K562 (cell line): ENCODE measurements at regions not wholly inside any gene's neighbourhood (a gene's known extent, or its start where the extent isn't known, plus 50 kb on each side); places are given as distances from the start of the nearest gene placed in this dataset.

Experiments used
- ATAC-seq: fragments of 200-7000 bp; cut with Tn5 transposase; 3 replicates; pipeline ENCODE4 v1.9.1; 2020; ENCODE audit warnings: moderate library complexity
- BruUV-seq: library from RNA; stranded (reverse); fragments of 400-500 nt; replicated peaks from 2 replicates; lab custom pipeline; 2021; lab: Mats Ljungman, UMichigan
- CTCF ChIA-PET: fragments of 300-600 bp; formaldehyde crosslinking; extraction: SDS; loops from one replicate; lab custom pipeline; 2021; ENCODE audit warnings: low intra/inter-chr PET ratio; lab: Yijun Ruan, JAX
- POLR2A ChIA-PET: fragments of 300-600, 350-650 bp; sonication (Branson Sonifier 250); formaldehyde crosslinking; extraction: SDS; loops from one replicate; lab custom pipeline; 2021; ENCODE audit warnings: antibody characterized with exemption, inconsistent platforms; lab: Yijun Ruan, JAX
- DNase-seq, 4 experiments: peaks; one replicate each; pipeline versions ENCODE4 v3.0.0 to v3.0.0-alpha.2; 2011 to 2018; ENCODE audit warnings: low spot score in 3 of 4, mixed read lengths in 3 of 4; ENCODE audit errors: extremely low read depth in 1 of 4
- FAIRE-seq: peaks from 2 replicates; lab custom pipeline; 2011; peaks lifted over from hg19 to GRCh38; lab: Jason Lieb, UNC
- H2AFZ ChIP-seq: 2 replicates; pipeline ENCODE4 v1.6.0; 2011; ENCODE audit warnings: low read depth, low read length, control low read depth, inconsistent platforms
- H3K27ac ChIP-seq: fragments of 200-600 bp; 3 replicates; pipeline ENCODE4 v1.8.0; 2011; ENCODE audit warnings: low read depth, mild to moderate bottlenecking, control low read depth, inconsistent platforms, low read length, moderate library complexity, mixed read lengths; ENCODE audit errors: extremely low read depth
- H3K27me3 ChIP-seq, 2 experiments: fragments of 300-600 bp in 1 of 2; 2 replicates in 1 of 2; 3 replicates in 1 of 2; pipeline versions ENCODE4 v1.6.0 to v1.8.0; 2011; ENCODE audit warnings: inconsistent platforms in 2 of 2, low read length in 2 of 2, mild to moderate bottlenecking in 1 of 2, mixed read lengths in 1 of 2, moderate library complexity in 1 of 2; ENCODE audit not compliant: control insufficient read depth in 2 of 2, insufficient read depth in 2 of 2
- H3K36me3 ChIP-seq: fragments of 300-600 bp; 3 replicates; pipeline ENCODE4 v1.8.0; 2011; ENCODE audit warnings: mild to moderate bottlenecking, low read length, inconsistent platforms; ENCODE audit not compliant: control insufficient read depth, insufficient read depth
- H3K4me1 ChIP-seq, 2 experiments: fragments of 200-600 bp in 1 of 2; replicated peaks in 1 of 2; 2 replicates in 1 of 2; 3 replicates in 1 of 2; pipeline versions ENCODE4 v1.5.1 to v1.8.0; 2011; ENCODE audit warnings: inconsistent platforms in 2 of 2, low read length in 2 of 2, mild to moderate bottlenecking in 1 of 2, mixed read lengths in 1 of 2, moderate library complexity in 1 of 2; ENCODE audit not compliant: control insufficient read depth in 2 of 2, insufficient read depth in 2 of 2
- H3K4me2 ChIP-seq: 2 replicates; pipeline ENCODE4 v1.6.1; 2011; ENCODE audit warnings: low read length, control low read depth, inconsistent platforms, mixed read lengths; ENCODE audit not compliant: insufficient read depth
- H3K4me3 ChIP-seq: fragments of 200-600 bp; sonication (generic), shearing (Covaris generic); 2 replicates; pipeline ENCODE4 v1.5.1; 2016; ENCODE audit warnings: control low read depth, inconsistent platforms
- H3K79me2 ChIP-seq: fragments of 200-600 bp; 3 replicates; pipeline ENCODE4 v1.8.0; 2011; ENCODE audit warnings: low read length, inconsistent platforms; ENCODE audit not compliant: control insufficient read depth, insufficient read depth
- H3K9ac ChIP-seq, 2 experiments: 2 replicates each; pipeline versions ENCODE4 v1.6.0 to v1.6.1; 2011; ENCODE audit warnings: low read depth in 2 of 2, low read length in 2 of 2, control low read depth in 1 of 2, inconsistent platforms in 1 of 2, mild to moderate bottlenecking in 1 of 2, mixed read lengths in 1 of 2; ENCODE audit not compliant: insufficient read depth in 1 of 2
- H3K9me1 ChIP-seq: one replicate; pipeline ENCODE4 v1.6.0; 2011; ENCODE audit warnings: inconsistent platforms, mild to moderate bottlenecking, low read length, moderate library complexity; ENCODE audit not compliant: control insufficient read depth, insufficient read depth
- H3K9me3 ChIP-seq: replicated peaks from 2 replicates; pipeline ENCODE4 v1.5.1; 2011; ENCODE audit warnings: low read depth, low read length, inconsistent platforms; ENCODE audit not compliant: control insufficient read depth, insufficient read depth
- H4K20me1 ChIP-seq: replicated peaks from 2 replicates; pipeline ENCODE4 v1.6.1; 2011; ENCODE audit warnings: low read length, inconsistent platforms, mixed read lengths; ENCODE audit not compliant: control insufficient read depth, insufficient read depth
- ARID2 ChIP-seq: fragments of 450-650 bp; IDR thresholded peaks from 2 replicates; pipeline ENCODE4 v1.6.1; 2017; ENCODE audit warnings: antibody characterized with exemption, mild to moderate bottlenecking
- ATF1 ChIP-seq, 2 experiments: fragments of 450-650 bp in 1 of 2; IDR thresholded peaks; 2 replicates each; pipeline ENCODE4 v1.6.1; 2016; ENCODE audit warnings: missing compliant biosample characterization in 1 of 2, missing genetic modification characterization in 1 of 2
- MAFF ChIP-seq: IDR thresholded peaks from 2 replicates; pipeline ENCODE4 v1.6.1; 2012; ENCODE audit warnings: low read length, improper control_type of control experiment
- MECOM ChIP-seq: fragments of 250-450 bp; sonication (Bioruptor Pico); IDR thresholded peaks from 2 replicates; pipeline ENCODE4 v1.8.0; 2022; ENCODE audit warnings: inconsistent platforms
- NCOA4 ChIP-seq: fragments of 450-650 bp; IDR thresholded peaks from 2 replicates; pipeline ENCODE4 v1.6.1; 2018; ENCODE audit warnings: mild to moderate bottlenecking; ENCODE audit not compliant: partially characterized antibody
- NFRKB ChIP-seq: fragments of 450-650 bp; IDR thresholded peaks from 2 replicates; pipeline ENCODE4 v1.6.1; 2016; ENCODE audit warnings: low read depth
- NR1H2 ChIP-seq: sonication (generic); formaldehyde crosslinking; IDR thresholded peaks from 2 replicates; pipeline ENCODE4 v1.4.0; 2020; ENCODE audit warnings: mild to moderate bottlenecking, missing genetic modification reagents
- SIN3B ChIP-seq: fragments of 450-650 bp; IDR thresholded peaks from 2 replicates; pipeline ENCODE4 v1.6.1; 2017; ENCODE audit warnings: low read depth, mild to moderate bottlenecking, moderate library complexity
- SMARCA5 ChIP-seq: fragments of 450-650 bp; IDR thresholded peaks from 2 replicates; pipeline ENCODE4 v1.6.1; 2016
- TEAD2 ChIP-seq: fragments of 450-650 bp; IDR thresholded peaks from 2 replicates; pipeline ENCODE4 v1.6.1; 2016; ENCODE audit warnings: missing genetic modification characterization, control low read depth, missing compliant biosample characterization
- ZNF583 ChIP-seq: fragments of 250-450 bp; sonication (Bioruptor Pico); IDR thresholded peaks from 2 replicates; pipeline ENCODE4 v1.4.0; 2020
- ZNF830 ChIP-seq: fragments of 250-450 bp; sonication (Bioruptor Pico); IDR thresholded peaks from 2 replicates; pipeline ENCODE4 v1.5.0; 2021; ENCODE audit warnings: mild to moderate bottlenecking
- WGBS: fragments of 100-300 bp; shearing (Covaris generic); methylation state at CpG from one replicate; pipeline ENCODE4 v1.1.6; 2016; ENCODE audit warnings: low coverage, mixed read lengths; ENCODE audit not compliant: insufficient coverage; ENCODE audit errors: missing lambda C conversion rate; 5-methylcytosine and 5-hydroxymethylcytosine counted together
- in situ Hi-C: fragments of 300-500 bp; cut with MboI; formaldehyde crosslinking; loops from 4 replicates; pipeline ENCODE4 v1.15.0; 2018; ENCODE audit warnings: inconsistent platforms, mixed read lengths
- intact Hi-C: fragments of 100-400 bp; cut with micrococcal nuclease; formaldehyde crosslinking; loops from 2 replicates; pipeline ENCODE4 v1.14.2; 2022
- TF ChIP-seq, protein P1 (sequence below), 2 experiments: fragments of 450-650 bp; formaldehyde crosslinking in 1 of 2; IDR thresholded peaks; 2 replicates each; pipeline versions ENCODE4 v1.4.0 to v1.6.1; 2014 to 2020; ENCODE audit warnings: mild to moderate bottlenecking in 2 of 2, borderline replicate concordance in 1 of 2, low read depth in 1 of 2

DNA sequence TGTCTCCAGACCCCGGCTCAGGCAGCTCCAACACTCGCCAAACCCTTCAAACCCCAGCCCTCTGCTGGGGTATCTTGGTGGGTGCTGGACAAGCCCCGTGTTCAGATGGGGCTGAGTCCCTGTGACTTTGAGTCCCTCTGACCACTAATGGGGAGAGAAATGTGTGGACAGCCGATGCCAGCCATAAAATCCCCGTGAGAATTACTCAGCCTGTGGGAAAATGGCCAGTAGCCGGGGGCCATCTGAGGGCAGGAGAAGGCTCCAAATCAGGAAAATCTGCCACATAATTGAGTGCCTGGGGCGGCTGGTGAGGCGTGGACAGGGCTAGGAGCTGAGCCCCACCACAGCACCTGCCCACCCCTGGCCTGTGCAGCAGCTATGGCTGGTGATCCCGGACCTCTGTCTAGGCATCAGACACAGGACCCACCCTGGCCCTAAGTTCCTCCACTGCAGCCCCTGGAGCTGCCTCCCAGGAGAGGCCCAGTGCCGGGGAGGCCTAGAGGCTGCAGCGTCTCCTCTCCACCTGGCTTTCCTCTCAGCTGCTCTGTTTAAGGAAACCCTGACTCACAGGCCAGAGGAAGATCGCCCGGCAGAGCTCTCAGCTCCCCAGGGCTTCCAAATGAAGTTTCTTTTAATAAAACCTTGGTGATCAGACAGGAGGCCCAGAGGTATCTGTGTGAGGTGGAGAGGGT, 53.7 kb upstream of the SLCO4A1 start (continued):
- TF ChIP-seq ATF1 (CRISPR knock-in tag; IDR thresholded peaks at IDR 0.05), result no peak
- no peak for TF ChIP-seq ATF1 (tag; IDR thresholded peaks at IDR 0.05)
- TF ChIP-seq ZNF830 (CRISPR knock-in tag), result no peak
- TF ChIP-seq ZNF583 (CRISPR knock-in tag), result no peak
- no peak for TF ChIP-seq NCOA4

DNA sequence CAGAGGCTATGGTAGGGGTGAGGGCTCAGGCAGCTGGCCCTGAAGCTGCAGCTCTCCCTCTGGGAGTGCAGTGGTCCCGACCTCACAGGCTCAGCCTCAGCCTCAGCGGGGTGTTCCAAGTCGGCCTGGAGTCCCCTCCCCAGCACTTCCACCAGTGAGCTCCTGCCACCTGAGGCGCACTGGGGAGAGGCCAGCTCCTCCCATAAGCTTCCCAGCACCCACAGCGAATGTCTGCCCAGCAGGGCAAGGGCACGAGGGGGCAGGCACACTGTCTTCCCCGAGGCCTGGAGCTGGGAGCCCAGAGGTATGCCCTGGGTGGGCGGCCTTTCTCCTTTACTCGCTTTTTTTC, 53.2 kb upstream of the SLCO4A1 start:
- CTCF ChIA-PET, result no interaction called here

More for the DNA sequence above, 53.2 kb upstream of the SLCO4A1 start:
- no peaks in the 10 kb centered on the region for H3K79me2 ChIP-seq
- H4K20me1 ChIP-seq, result peaks cover 7% of the 10 kb centered on the region; the same call in 1 of the 2 replicates
- no peak overlapping the region for H3K4me3 ChIP-seq
- H3K36me3 ChIP-seq, result no peaks in the 10 kb centered on the region
- H2AFZ ChIP-seq, result no peak overlapping the region
- WGBS, result 0% methylated on average over 8 of the region's 9 CpGs
- intact Hi-C loops (no loop called here), in situ Hi-C loops (no loop called here)
- POLR2A ChIA-PET, result interaction anchor here (0.7 to 1.2 kb wide), 2 partner anchors 11 to 53 kb away, joined by 4 to 6 read pairs; no protein-coding TSS in a partner anchor
- no peak for FAIRE-seq
- TF ChIP-seq, protein P1, sequence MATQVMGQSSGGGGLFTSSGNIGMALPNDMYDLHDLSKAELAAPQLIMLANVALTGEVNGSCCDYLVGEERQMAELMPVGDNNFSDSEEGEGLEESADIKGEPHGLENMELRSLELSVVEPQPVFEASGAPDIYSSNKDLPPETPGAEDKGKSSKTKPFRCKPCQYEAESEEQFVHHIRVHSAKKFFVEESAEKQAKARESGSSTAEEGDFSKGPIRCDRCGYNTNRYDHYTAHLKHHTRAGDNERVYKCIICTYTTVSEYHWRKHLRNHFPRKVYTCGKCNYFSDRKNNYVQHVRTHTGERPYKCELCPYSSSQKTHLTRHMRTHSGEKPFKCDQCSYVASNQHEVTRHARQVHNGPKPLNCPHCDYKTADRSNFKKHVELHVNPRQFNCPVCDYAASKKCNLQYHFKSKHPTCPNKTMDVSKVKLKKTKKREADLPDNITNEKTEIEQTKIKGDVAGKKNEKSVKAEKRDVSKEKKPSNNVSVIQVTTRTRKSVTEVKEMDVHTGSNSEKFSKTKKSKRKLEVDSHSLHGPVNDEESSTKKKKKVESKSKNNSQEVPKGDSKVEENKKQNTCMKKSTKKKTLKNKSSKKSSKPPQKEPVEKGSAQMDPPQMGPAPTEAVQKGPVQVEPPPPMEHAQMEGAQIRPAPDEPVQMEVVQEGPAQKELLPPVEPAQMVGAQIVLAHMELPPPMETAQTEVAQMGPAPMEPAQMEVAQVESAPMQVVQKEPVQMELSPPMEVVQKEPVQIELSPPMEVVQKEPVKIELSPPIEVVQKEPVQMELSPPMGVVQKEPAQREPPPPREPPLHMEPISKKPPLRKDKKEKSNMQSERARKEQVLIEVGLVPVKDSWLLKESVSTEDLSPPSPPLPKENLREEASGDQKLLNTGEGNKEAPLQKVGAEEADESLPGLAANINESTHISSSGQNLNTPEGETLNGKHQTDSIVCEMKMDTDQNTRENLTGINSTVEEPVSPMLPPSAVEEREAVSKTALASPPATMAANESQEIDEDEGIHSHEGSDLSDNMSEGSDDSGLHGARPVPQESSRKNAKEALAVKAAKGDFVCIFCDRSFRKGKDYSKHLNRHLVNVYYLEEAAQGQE (IDR thresholded peaks at IDR 0.05; ENCODE audit: borderline replicate concordance), result no peak
- TF ChIP-seq, protein P1 (CRISPR knock-in tag; IDR thresholded peaks at IDR 0.05; ENCODE audit: low read depth), result no peak
- TF ChIP-seq MAFF (no peak), ARID2 (no peak), MECOM (no peak), NFRKB (no peak), SIN3B (no peak), NR1H2 (CRISPR knock-in tag) (no peak), SMARCA5 (no peak), TEAD2 (tag) (no peak)
- H3K9me3 ChIP-seq, result no peaks in the 10 kb centered on the region
- H3K27ac ChIP-seq, result no peak overlapping the region
- no peak for ATAC-seq
- H3K4me1 ChIP-seq, result peaks cover 0 to 18% of the 10 kb centered on the region in 2 experiments; a peak in 2 of 5 replicates
- BruUV-seq, result no TSS peak
- no peaks in the 10 kb centered on the region for H3K9me1 ChIP-seq
- H3K4me2 ChIP-seq, result no peak overlapping the region
- peaks cover 19 to 96% of the 10 kb centered on the region in 2 experiments; a peak in 4 of 5 replicates for H3K27me3 ChIP-seq
- H3K9ac ChIP-seq, result no peak overlapping the region
- DNase-seq, result no peak
